ENCODE measurements at regions not wholly inside any gene's neighbourhood (a gene's known extent, or its start where the extent isn't known, plus 50 kb on each side); places are given as distances from the start of the nearest gene placed in this dataset.

DNA sequence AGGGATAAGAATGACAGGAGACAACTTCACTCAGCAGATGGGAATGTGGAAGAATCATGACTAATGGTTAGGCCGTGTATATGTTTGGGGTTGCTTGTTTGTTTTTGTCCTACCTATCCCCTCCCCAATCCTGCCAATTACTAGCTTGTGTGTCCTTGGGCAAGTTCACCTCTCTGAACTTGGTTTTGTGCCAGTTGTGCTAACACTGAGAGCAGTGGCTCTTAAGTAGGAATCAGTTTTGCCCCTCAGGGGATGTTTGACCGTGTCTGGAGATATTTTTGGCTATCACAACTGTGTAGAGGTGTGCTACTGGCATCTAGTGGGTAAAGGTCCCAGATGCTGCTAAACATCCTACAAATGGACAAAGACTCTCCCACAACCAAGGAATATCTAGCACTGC, 287.0 kb downstream of the DMRT2 start:
- no peak for DNase-seq

DNA sequence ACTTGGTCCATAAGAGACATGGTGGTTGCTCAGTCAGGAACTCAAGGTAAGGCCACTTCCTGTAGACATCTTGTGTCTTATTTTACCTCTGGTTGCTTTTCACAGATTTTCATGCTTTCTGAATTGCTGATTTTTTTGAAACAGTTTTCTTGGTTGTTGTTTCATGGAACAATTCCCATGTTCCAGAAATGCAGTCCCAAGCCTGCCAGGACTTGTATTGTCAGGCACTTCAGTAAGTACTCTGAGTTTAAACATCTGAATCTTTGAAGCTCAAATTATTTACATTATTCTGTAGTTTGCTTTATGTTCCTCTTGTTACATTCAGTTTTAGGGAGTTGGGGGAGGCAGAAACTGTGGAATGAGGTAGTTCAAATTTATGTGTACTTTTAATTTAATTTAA, 290.2 kb downstream of the DMRT2 start:
- no peak for DNase-seq

DNA sequence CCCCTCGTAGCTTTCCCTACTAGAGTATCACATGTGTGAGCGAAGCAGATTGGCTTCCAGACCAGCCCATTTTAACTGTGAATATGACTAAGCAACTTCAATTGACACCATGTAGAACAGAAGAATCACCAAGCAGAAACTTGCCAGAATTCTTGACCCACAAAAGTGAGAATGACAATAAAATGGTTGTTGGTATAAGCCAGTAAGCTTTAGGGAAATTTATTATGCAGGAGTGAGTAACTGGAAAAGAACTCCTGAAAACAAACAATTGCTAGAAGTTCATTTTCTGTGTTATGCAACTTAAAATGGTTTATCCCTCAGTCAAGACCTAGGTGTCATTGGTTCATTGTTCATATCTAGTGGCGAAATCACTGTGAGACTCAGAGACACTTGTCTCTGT, 303.1 kb downstream of the DMRT2 start:
- no peak for DNase-seq

DNA sequence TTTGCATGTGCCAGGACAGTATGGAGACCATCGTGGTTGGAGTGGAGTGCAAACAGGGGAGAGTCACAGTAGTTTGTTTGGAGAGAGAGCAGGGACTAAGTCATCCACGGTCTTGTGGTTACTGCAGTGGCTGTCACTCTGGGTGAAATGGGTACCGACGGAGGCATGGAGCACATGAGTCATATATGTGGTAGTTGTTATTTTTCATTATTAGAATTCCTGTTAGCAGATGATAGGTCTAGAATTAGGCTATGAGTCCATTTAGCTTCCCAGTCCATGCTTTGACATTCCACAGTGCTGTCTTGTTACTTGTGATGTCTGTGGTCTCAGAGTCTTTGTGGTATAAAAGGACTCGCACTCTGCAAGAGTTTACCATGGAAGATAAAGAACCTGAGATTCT, 303.9 kb downstream of the DMRT2 start:
- DNase-seq = no peak

DNA sequence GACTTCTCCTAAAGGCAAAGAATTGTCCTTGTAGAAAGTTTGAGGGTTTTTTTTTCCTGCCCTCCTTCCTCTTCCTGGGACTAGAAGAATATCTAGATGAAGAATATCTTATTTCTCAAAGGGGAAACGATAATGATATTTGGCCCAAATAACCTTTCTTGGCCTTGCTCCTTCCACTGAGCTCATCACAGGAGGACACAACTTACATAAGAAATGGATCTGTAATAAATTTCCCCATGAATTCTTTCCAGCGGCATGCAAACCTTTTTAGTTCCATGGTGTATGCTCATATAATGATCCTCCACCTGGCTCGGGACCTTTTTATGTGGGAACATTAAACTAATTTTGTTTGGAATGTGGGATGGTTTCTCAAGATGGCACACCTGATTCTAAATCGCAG, 304.4 kb downstream of the DMRT2 start:
- DNase-seq = no peak

DNA sequence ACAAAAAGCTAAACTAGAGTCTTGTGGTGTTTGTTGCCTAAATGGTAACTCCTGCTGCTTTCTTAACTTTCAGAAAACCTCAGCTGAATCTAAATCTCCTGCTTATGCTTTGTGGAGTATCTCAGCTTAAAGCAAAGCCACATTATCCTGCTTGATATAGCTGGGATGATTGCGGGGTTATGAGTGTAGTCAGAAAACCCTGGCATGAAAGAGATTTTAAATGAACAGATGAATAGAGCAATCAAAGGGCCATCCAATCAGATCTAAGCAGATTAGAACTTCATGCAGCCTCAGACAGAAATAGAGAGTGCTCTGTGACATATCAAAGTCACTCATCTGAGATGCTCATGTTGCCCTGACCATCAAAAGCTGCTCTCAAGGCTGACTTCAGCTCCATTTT, 305.5 kb downstream of the DMRT2 start:
- no peak for DNase-seq

DNA sequence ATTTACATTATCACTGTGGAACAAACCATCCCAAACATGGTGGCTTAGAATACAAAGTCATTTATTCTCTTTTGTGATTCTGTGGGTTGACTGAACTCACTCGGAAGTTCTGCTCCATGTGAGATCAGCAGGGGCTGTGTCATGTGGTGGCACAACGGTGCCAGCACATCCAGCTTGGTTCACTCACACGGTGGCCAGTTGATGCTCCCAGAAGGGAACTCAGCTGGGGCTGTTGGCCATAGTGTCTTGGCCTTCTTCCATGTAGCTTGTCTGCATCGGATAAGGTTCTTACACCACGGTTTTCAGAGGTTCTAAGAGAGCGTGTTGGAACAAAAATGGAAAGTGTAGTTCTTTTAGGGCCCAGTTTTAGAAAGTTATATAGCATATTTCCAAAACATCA, 312.7 kb downstream of the DMRT2 start:
- DNase-seq = no peak

DNA sequence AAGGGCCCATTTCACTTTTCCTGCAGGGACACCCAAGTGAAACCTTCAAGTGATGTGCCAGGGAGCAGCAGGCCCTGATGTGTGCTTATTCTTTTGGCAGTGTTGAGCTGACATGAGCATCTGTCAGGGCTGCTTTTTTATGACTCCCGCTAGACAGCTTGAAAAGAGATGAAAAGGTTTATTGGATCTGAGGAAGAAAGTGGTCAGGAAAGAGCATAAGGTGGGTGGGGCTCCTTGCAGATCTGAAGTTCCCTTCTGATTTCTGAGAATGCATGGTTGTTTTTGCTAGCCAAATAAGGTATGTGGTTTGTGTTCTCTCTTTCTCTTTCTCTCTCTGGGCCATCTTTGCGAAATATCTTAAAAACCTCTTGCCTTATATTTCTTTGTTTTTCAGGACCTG, 316.1 kb downstream of the DMRT2 start:
- DNase-seq = no peak

DNA sequence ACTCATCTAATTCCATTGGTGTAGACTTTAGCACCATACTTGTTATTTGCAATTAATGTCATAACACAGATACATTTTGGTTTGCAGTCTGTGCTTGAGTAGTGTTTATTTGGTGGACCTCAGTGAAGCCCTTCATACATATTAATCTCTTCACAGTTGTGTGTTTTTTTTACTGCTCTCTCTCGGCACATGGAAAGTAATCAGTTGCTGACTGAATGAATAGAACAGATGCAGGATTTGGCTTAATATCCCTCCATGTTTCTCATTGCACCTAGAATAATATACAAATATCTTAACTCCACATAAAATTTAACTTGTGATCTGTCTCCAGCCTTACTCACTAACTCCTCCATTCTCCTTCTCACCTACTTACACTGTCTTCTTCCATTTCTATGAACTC, 319.1 kb downstream of the DMRT2 start:
- no peak for DNase-seq

DNA sequence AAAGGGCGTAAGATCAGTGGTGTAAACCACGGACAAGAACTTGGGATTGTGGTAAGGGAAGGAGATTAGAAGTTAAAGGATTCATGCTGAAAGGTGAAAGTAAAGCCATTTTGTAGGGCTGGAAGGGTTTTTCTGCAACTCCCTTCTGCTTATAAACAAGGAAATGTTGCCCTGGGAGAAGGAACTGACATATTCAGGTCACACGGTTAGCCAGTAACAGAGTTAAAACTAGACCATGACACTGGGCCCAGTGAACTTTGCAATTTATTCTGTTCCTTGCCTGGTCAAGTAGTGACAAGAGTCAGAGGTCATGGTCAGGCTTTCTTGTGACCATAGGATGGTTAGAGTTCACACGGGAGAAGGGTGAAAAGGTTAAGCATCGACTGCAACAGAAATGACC, 323.3 kb downstream of the DMRT2 start:
- DNase-seq = no peak

DNA sequence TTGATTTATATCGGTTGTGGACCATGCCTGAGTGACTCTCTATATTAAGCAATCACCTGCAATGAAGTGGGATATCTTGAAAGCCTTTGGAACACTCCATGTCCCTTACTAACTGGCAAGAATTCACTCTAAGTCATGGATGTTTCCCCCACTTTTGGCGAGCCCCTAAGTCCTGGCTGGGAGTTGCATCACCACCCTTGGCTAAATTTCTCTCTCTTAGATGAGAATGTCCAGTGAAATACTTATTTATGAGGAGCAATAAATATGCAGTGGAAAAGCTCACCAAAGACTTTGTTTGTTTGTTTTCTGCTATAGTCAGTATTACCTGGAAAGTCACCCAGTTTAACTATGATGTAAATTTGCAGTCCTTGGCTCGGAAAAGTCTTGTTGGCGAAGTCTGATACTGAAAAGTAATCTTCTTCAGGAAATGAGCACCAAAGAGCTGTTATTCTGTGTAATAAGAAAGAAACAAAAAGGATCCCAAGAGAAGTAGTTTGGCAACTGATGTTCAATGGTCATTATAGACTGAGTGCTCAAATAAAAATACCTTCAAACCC, 333.8 kb downstream of the DMRT2 start:
- DNase-seq = no peak

DNA sequence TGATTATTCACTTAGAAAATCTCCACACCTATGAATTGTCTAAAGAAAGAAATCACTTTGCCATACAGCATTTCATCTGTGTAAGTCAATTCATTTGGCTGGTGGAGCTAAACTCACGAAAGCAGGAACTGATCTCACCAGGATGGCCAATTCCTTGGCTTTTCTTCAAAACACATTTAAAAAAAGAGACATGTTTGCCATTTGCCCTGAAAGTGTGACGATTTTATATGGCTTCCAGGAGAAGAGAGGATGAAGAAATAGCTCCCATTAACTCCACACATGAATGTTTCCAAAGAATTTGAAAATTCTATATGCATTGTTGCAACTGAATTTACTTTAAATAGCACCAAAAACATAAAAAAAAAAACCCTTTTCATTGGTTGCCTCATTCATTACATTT, 334.7 kb downstream of the DMRT2 start:
- DNase-seq = no peak

DNA sequence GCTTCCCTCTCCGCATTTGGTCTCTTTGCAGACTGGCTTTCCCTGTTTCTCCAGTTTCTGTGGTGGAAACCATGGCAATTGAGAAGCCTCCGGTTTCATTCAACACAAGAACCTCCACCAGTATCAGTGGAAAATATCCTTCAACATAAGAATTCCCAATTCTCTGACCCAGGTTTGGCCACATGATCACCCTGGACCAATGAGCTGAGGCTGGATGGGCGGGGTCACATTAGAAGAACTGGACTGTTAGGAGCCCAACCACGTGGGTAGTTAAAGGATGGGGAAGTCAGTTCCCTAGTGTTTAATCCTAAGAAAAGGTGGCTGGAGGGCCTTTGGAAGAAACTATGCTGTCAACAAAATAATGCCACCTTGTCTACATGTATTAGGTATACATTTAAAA, 336.3 kb downstream of the DMRT2 start:
- no peak for DNase-seq

DNA sequence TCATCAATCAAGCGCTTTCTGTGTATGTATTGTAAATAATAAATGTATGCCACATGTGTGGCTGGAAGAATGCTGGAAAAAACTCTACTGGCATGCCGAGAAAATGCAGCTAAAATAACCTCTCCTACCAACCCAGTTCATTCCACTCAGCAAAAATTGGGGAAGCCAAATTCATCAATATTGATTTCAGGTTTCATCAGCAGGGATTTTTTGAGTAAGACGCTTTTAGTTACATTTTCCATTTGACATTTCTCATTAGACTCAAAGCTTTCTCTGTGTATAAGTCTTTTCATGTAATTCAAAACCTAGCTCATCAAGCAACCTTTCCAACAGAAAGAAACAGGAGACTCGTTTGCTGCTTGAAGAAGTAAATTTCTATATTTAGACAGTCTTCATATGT, 338.1 kb downstream of the DMRT2 start:
- DNase-seq = no peak

DNA sequence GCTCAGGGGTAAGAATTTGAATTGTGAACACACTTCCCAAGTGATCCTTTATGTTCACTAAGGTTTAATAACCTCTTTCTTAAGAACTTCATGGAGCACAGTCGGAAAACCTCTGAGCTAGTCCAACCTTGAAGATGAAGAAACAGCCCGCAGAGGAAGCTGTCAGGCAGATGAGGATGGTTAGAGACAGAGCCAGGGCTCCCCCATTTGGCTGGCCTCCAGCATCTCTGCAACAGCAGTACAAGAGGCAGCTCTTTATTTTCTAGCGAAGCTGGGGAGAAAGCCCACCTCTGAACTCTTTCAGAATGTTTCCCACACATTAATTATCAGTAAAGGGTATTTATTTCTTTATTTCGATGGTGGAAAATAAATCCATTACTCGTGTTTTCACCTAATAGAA, 350.8 kb downstream of the DMRT2 start:
- no peak for DNase-seq

DNA sequence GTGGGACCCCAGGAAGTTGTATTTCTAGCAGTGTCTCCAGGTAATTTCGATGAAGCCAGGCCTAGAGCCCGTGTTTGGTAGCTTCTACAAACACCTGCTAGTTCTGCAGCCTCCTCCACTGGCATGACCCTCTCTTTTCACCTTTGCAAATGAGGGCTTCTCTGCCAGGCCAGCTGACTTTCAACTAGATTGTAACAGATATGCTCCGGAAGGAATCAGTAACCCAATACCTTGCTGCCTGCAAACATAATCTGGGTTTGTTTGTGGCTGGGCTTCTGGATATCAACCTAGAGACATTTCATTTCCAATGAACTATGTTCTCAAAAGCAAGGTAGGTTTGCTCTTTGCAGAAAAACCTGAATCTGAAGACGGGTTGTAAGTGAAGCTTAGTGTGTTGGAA, 354.8 kb downstream of the DMRT2 start:
- no peak for DNase-seq

DNA sequence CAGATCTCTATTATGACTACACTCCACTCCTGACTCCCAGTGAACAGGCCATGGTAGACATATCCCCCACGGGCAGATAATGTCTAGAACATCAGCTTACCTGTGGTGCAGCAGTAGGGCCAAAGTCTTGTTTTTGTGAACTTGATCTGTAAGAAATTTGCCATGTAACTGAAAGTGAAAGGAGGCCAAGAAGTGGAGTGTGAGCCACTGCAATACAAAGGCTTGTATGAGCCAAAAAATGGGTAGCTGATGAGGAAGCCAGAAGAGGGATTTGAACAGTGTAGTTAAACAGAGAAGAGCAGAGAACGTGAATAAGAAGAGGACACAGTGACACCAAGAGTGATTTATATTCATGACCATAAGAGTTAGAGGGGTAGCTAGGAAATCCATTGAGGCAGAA, 361.7 kb downstream of the DMRT2 start:
- no peak for DNase-seq

DNA sequence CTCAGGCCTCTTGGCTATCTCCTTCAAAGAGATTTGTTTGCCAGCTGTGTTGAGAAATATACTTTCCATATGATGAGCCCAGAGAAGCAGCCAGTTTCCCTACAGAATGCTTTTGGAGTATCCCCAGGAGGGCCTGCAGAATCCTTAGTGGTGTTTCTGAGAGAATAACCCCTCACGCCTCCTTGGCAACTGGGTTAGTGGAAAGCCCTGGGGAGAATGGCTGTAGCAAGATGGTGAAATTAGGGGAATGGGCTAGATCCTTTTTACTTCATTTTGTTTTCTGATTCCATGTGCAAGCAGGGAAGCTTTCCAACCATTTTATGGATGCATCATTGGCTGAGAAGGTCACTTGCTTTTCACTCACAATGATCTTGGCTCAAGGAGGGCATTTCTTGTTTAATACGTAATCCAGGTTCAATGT, 364.6 kb downstream of the DMRT2 start:
- DNase-seq = no peak

DNA sequence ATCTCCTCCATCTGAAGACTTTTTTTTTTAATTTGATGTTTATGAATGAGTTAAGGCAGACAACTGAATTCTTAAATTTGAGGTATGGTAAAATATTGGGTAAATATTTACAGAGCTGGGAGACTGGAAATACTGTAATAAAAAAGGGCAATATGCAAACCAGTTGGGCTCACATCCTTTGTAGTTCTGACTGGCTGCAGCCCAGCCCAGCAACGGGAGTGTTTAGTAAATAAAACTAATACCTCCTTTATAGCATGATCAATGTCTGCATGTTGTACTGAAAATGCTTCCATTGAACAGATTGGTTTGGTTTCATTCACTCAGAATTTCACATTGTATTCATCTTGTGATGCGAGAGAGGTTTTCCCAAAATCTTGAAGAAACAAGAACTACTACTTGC, 365.0 kb downstream of the DMRT2 start:
- no peak for DNase-seq

DNA sequence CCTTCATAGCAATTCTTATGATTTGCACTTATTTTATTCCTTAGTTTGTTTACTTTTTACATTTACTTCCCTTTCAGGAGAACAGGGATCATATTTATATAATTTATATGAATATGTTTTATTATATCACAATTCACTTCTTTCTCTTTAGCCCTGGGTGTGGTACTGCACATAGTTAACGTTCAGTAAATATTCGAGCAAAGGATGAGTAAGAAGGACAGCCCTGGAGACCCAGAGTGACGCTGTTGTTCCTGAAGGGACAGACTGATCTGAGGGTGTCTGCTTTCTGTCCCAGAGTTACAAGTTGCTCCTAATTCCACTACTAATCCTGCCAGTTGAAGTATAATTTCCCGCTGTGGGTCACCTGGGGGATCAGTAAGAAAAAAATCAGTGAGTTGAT, 366.1 kb downstream of the DMRT2 start:
- no peak for DNase-seq

DNA sequence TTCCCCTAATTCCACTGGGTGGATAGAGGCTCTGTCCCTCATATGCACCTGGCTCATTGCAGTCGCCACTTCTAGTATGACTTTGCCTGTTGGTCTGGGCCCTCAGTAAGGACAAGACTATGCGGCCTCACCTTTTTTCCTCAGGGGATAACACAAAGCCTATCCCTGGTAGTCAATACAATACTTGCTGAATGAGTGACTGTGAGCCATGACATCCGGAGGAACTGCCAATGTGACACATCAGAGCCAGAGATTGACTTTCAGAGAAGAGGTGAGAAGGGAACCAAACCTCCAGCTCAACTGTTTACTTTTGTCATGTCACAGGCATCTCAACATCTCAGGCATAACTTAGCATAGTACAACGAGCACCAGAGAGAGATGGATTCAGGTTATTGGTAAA, 371.3 kb downstream of the DMRT2 start:
- no peak for DNase-seq

DNA sequence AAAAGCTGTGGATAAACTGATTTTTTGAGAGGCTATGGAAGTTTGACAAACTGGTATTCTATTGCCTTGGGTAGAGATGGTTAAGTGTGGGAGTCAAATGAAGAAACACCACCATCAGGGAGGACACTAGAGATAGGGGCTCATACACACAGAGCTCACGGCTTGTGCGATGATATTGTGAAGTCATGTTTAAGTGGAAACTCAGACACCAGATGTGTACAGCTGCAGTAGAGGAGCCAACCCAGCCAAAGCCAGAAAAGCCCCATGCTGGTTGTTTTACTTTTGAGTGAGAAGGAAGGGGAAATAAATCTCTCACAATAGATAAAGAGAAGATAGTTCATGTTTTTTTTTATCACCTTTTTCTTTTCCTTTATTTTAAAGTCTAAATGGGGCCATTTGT, 377.7 kb downstream of the DMRT2 start:
- no peak for DNase-seq

DNA sequence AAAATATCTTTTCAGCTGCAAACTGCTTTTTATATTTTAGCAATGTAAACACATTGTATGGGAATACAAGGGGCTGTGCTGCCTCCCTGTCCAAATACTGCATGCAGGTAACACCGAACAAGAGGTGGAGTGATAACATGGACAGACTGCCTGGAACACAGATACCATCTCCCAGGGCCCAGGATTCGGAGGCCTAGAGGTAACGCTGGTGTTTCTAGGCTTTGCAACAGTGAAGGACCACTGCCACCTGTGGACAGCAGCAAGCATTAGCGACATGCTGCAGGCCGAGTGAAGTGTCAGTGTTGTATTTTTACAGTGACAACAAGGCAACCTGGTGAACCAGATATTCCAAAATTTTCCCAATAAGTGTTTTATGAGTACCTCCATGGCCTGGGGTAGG, 379.1 kb downstream of the DMRT2 start:
- no peak for DNase-seq

DNA sequence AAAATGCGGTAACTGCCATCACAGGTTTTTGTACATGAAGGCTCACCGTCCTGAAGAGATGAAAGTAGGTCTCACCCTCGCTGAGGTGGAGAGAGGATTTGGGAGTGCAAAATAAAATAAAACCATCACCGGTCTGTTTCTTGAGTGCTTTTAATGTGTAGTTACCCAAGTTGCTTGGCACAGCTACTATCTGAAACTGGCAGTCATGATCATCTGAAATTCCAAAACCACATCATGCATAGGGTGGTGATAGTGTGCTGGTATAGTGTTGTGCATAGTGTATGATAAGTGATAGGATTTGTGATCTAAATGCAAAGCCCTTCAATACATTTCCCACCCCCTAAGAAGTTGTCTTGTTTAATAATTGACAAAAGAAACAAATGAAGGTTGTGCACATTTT, 381.3 kb downstream of the DMRT2 start:
- DNase-seq = no peak

DNA sequence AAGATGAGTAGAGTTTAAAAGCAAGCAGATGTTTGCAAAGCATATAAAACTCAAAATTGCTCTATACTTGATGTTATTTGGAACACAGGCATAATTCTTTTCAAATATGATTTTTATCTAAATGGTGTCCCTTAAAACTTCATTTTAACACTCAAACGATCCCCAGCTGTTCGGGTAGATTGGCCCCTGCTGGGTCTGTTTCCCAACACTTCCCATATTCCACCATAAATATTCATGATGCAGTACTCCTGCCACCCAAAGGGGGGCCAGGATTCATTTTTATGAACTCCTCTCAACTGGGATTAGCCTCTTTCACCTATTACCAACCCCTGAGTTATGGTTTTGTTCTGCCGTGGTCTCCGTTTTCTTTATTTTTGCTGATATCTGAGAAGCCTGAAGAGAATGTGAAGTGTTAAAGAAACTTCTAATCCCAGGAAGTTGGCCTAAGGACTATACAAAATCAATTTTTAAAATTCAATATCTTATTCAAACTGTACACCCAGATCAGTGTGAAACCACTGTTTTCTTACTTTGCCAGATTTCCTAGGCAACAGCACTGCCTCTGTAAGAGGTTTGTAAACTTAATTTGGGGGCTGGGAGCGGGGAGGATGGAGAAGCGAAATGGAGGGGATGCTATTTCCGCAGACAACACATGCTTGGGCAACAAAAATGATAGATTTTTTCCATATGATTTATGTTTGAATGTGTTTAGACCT, 384.1 kb downstream of the DMRT2 start:
- DNase-seq = no peak

All from NCI-H187 (cell line).